ENCODE measurements at regions not wholly inside any gene's neighbourhood (a gene's known extent, or its start where the extent isn't known, plus 50 kb on each side); places are given as distances from the start of the nearest gene placed in this dataset.

DNA sequence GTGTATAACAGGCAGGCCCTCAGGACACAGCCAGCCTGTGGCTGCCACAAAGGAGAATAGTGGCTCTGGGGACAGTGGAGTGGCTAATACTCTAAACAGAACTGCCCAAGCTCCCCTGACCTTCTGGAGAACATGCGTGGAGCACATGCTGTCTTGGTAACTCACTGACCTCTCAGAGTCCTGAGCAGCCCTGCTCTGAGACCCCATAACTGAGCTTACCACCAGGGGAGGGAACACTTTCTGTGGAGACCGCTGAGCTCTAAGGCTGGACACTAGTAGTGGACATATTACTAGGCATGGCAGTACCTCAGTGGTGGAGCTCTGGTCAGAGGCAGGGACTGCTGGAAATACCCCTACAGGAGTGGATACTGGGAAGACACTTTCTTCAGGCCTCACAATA is 60.2 kb upstream of the SPTLC1 start:
- TF ChIP-seq POLR2AphosphoS5 (IDR thresholded peaks at IDR 0.05; ENCODE audit: insufficient read depth in 1 of 2, low read depth in 1 of 2) (no peak), POLR2A (IDR thresholded peaks at IDR 0.05) (no peak)
- TF ChIP-seq, protein P1, sequence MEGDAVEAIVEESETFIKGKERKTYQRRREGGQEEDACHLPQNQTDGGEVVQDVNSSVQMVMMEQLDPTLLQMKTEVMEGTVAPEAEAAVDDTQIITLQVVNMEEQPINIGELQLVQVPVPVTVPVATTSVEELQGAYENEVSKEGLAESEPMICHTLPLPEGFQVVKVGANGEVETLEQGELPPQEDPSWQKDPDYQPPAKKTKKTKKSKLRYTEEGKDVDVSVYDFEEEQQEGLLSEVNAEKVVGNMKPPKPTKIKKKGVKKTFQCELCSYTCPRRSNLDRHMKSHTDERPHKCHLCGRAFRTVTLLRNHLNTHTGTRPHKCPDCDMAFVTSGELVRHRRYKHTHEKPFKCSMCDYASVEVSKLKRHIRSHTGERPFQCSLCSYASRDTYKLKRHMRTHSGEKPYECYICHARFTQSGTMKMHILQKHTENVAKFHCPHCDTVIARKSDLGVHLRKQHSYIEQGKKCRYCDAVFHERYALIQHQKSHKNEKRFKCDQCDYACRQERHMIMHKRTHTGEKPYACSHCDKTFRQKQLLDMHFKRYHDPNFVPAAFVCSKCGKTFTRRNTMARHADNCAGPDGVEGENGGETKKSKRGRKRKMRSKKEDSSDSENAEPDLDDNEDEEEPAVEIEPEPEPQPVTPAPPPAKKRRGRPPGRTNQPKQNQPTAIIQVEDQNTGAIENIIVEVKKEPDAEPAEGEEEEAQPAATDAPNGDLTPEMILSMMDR (IDR thresholded peaks at IDR 0.05) = no peak
- Histone ChIP-seq H3K27ac (no peak overlapping the region), H3K27me3 (no peaks in the 10 kb centered on the region), H3K36me3 (no peaks in the 10 kb centered on the region), H3K4me3 (no peak overlapping the region), H3K4me1 (no peaks in the 10 kb centered on the region), H3K9me3 (no peaks in the 10 kb centered on the region)
- no peak for DNase-seq (ENCODE audit: extremely low spot score in 2 of 2)
- intact Hi-C loops (cut with DNase I) = no loop called here

DNA sequence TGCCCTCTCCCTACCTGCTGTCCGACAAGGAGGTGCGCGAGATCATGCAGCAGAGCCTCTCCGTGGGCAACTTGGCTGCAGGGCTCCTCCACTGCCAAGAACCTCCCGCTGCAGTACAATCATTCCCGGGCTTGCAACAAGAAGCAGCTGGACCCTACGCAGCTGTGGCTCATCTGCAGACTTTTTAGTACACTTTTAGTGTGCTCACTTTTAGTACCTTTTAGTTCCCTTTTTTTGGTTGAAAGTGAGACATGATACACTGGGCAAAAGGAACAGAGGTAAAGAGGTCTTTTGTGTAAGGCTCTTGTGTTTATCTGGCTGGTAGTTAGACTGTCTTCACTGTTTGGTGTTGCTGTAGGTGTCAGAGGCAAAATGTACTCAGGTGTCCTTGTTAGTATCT is 58.1 kb upstream of the SPTLC1 start:
- Histone ChIP-seq H3K9me3 (no peaks in the 10 kb centered on the region), H3K27me3 (no peaks in the 10 kb centered on the region), H3K36me3 (no peaks in the 10 kb centered on the region), H3K4me3 (no peak overlapping the region), H3K27ac (no peak overlapping the region), H3K4me1 (no peaks in the 10 kb centered on the region)
- TF ChIP-seq, protein P1 (IDR thresholded peaks at IDR 0.05) = no peak
- no peak for TF ChIP-seq POLR2A (IDR thresholded peaks at IDR 0.05)
- TF ChIP-seq POLR2AphosphoS5 (IDR thresholded peaks at IDR 0.05; ENCODE audit: insufficient read depth in 1 of 2, low read depth in 1 of 2) = no peak
- intact Hi-C loops (cut with DNase I) = no loop called here
- no peak for DNase-seq (ENCODE audit: extremely low spot score in 2 of 2)

DNA sequence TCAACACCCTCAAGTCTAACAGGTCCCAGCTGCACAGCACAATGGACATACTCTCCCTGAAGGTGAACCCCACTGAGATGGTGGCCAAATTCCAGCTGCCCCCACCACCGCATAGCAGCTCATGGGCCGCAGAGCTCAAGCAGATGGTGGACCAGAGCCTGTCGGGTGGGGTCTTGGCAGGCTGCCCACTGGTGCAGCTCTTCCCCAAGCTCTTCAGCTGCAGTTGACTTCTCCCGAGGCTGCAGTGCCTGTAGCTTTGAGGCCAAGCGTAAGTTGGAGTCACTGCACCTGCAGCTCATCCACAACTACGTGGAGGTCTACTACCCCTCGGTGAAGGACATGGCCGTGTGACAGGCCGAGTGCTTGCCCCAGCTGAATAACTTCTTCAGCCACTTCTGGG is 56.6 kb upstream of the SPTLC1 start:
- intact Hi-C loops (cut with DNase I) = no loop called here
- no peak for TF ChIP-seq POLR2AphosphoS5 (IDR thresholded peaks at IDR 0.05; ENCODE audit: insufficient read depth in 1 of 2, low read depth in 1 of 2)
- no peak for TF ChIP-seq POLR2A (IDR thresholded peaks at IDR 0.05)

DNA sequence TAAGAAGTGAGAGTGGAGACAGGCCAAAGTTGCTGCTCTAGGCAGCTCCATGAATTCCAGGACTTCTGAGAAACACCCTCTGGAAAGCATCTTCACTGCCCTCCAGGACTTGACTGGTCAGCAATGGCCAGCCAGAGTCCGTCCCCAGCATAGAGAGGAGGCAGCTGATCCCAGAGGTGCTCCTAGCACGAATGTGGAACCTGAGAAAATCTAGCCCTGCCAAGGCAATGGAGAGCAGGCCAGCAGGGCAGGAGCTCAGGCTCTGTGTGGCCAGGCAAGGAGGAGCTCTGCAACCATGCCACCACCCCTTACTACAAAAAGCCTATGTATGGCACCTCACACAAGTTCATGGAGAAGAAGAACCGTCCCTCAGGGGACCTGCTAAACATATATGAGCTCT is 56.1 kb upstream of the SPTLC1 start:
- DNase-seq (ENCODE audit: extremely low spot score in 2 of 2) = no peak
- TF ChIP-seq POLR2AphosphoS5 (IDR thresholded peaks at IDR 0.05; ENCODE audit: insufficient read depth in 1 of 2, low read depth in 1 of 2) = no peak
- TF ChIP-seq, protein P1 (IDR thresholded peaks at IDR 0.05) = no peak
- TF ChIP-seq POLR2A (IDR thresholded peaks at IDR 0.05) = no peak
- H3K4me3 ChIP-seq = no peak overlapping the region
- H3K27ac ChIP-seq = no peak overlapping the region
- intact Hi-C loops (cut with DNase I) = no loop called here
- H3K36me3 ChIP-seq = no peaks in the 10 kb centered on the region
- H3K27me3 ChIP-seq = no peaks in the 10 kb centered on the region
- H3K9me3 ChIP-seq = no peaks in the 10 kb centered on the region
- no peaks in the 10 kb centered on the region for H3K4me1 ChIP-seq

More for the DNA sequence above, 56.6 kb upstream of the SPTLC1 start:
- no peaks in the 10 kb centered on the region for H3K4me1 ChIP-seq
- no peaks in the 10 kb centered on the region for H3K36me3 ChIP-seq
- no peak overlapping the region for H3K4me3 ChIP-seq
- no peaks in the 10 kb centered on the region for H3K9me3 ChIP-seq
- H3K27me3 ChIP-seq = no peaks in the 10 kb centered on the region
- no peak overlapping the region for H3K27ac ChIP-seq
- DNase-seq (ENCODE audit: extremely low spot score in 2 of 2) = no peak

DNA sequence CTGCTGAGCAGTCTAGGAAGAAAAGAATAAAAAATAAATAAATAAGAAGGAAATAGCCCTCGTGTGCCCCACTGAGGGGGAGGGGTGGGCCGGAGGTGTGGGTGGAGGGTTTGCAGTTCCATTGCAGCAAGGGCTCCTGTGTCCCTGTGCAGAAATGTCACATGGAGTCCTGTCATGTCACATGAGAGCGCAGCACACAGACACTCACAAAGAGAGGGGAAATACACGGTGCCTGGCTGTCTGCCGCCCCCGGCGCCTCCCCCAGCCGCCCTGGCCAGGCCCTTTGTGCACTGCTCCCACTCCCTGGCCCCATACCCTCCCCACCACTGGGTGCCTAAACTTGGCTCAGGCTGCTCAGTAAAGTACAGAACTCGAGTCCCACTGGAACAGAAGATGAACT is 55.6 kb upstream of the SPTLC1 start:
- no peak overlapping the region for H3K27ac ChIP-seq
- no peaks in the 10 kb centered on the region for H3K36me3 ChIP-seq
- no peaks in the 10 kb centered on the region for H3K27me3 ChIP-seq
- no peak for DNase-seq (ENCODE audit: extremely low spot score in 2 of 2)
- no peaks in the 10 kb centered on the region for H3K4me1 ChIP-seq
- intact Hi-C loops (cut with DNase I) = no loop called here
- H3K9me3 ChIP-seq = no peaks in the 10 kb centered on the region
- H3K4me3 ChIP-seq = no peak overlapping the region
- TF ChIP-seq POLR2AphosphoS5 (IDR thresholded peaks at IDR 0.05; ENCODE audit: insufficient read depth in 1 of 2, low read depth in 1 of 2) = no peak

DNA sequence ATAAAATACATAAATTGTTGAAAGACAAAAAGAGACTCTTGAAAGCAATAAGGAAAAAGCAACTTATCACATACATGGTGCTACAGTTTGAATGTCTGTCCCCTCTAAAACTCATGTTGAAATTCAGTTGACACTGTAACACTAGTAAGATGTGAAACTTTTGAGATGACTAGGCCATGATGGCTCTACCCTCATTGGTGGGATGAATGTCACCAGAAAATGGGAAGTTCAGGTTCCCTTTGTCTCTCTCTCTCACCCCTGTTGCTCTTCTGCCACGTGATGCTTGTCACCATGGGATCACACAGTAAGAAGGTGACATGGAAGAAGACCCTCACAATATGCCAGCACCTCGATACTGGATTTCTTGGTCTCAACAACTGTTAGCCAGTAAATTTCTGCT is 50.3 kb upstream of the SPTLC1 start:
- H3K4me1 ChIP-seq = no peaks in the 10 kb centered on the region
- no peaks in the 10 kb centered on the region for H3K36me3 ChIP-seq
- TF ChIP-seq POLR2A (IDR thresholded peaks at IDR 0.05) (no peak), POLR2AphosphoS5 (IDR thresholded peaks at IDR 0.05; ENCODE audit: insufficient read depth in 1 of 2, low read depth in 1 of 2) (no peak)
- TF ChIP-seq, protein P1 (IDR thresholded peaks at IDR 0.05) = no peak
- no peak for DNase-seq (ENCODE audit: extremely low spot score in 2 of 2)
- no peaks in the 10 kb centered on the region for H3K27me3 ChIP-seq
- H3K27ac ChIP-seq = no peak overlapping the region
- no peaks in the 10 kb centered on the region for H3K9me3 ChIP-seq
- intact Hi-C loops (cut with DNase I) = no loop called here
- no peak overlapping the region for H3K4me3 ChIP-seq

All from vagina (tissue), 2 donors.